ENCODE measurements at regions not wholly inside any gene's neighbourhood (a gene's known extent, or its start where the extent isn't known, plus 50 kb on each side); places are given as distances from the start of the nearest gene placed in this dataset.
"Not testable (repeated sequence)": the region's sequence is repeated elsewhere in the genome, so short reads cannot be mapped to it uniquely, and the experiment has no call there.

DNA sequence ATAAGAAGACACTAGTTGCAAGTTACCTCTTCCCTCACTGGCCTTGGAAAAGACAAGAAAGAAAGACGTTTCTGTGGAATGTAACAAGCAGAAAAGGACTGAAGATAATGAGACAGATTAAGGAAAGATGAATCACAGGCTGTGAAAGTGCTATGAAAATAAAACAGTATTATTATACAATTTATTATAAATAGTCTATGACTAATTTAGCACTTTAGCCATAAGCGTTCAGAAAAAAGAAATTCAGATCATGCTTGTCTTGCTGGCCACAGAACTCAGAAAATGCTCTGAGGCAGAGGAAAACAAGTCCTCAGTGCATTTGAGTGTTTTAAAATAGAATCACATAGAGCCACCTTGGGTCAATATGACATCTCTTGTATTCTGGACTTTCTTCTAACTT, 174.8 kb upstream of the NBPF9 start:
- not testable (repeated sequence) for DNase-seq

DNA sequence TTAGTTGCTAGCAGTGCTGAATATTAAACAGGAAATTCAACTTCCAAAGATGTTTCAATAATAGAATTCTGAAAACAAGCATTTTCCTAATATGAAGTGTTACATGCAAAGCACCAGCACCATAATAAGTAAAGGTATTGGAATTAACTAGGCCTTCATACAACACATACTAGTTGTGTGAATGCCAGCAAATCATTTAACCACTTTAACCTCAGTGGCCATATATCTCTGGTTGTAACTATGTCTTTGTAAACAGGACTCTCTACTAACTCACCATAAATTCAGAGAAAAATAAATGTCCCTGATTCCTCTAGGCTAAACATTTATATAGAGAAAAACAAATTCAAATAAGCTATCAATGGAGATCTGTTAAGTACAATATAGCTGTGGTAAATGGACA, 175.7 kb upstream of the NBPF9 start:
- not testable (repeated sequence) for ATAC-seq, DNase-seq

More for the DNA sequence above, 174.8 kb upstream of the NBPF9 start:
- ATAC-seq = not testable (repeated sequence)

GRCh38 chr1:149279512-149279911, 176.2 kb upstream of the NBPF9 start:
- ATAC-seq, DNase-seq: not testable (repeated sequence)

GRCh38 chr1:149284773-149285172, 181.4 kb upstream of the NBPF9 start:
- DNase-seq, ATAC-seq: not testable (repeated sequence)

GRCh38 chr1:149285205-149285604, 181.9 kb upstream of the NBPF9 start:
- ATAC-seq, DNase-seq: not testable (repeated sequence)

- DNase-seq (peak; percentile 4), ATAC-seq (peak; percentile 86)
Measured at GRCh38 chr1:149285638-149286037, 182.3 kb upstream of the NBPF9 start.

- not testable (repeated sequence) for DNase-seq
- ATAC-seq = peak; percentile 59
Measured at GRCh38 chr1:149288580-149288979, 185.2 kb upstream of the NBPF9 start.

DNA sequence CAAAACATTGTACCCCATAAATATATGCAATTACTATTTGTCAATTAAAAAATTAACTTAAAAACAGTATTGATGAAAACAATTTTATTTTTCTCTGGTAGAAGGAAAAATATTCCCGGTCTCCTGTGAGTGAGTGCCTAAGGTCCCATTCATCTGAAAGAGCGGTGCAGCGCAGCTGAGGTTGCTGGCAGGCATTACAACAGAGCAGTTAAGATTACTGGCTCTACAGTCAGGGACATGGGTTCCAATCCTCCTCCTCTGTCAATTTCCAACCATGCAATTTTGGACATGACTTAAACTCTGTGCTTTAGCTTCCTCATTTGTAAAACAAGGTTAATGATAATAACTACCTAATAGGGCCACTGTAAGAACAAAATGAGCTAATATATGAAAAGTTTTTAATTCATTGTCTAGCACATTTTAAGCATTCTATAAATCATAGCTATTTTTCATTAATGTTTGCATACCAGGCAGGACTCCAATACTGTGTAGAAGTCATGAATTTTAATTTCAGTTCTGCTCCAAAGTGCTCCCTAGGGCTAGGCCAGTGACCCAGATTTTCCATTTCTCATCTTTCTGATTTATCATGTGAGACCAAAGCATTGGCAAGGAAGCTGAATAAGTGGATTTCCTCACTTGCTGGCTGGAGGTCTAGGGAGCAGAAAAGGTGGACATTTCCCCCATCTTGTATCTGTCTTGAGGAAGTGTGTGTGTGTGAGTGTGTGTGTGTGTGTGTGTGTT, 174.2 kb upstream of the NBPF19 start:
- ATAC-seq, DNase-seq: not testable (repeated sequence)

DNA sequence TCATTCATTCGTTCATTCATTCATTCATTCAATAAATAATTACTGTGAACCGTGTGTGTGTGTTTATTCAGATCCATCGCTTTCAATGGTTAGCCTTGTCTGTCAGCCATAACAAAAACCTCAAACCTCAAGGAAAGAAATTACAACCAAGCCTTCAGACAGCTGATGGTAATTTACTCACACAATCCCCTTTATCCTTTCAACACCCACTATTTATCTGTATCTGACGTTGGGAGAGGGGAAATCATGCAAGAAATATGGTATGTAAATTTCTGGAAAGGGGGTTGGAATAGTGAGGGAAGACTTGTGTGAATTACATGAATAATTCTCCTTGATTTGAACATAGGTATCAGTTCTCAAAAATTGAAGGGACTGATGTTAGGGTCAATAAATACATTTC, 173.6 kb upstream of the NBPF19 start:
- not testable (repeated sequence) for ATAC-seq

GRCh38 chr1:149304796-149305195, 170.0 kb upstream of the NBPF19 start:
- DNase-seq = not testable (repeated sequence)
- ATAC-seq = peak; percentile 68

More for the DNA sequence above, 173.6 kb upstream of the NBPF19 start:
- DNase-seq = not testable (repeated sequence)

GRCh38 chr1:149307640-149308039, 167.2 kb upstream of the NBPF19 start:
- DNase-seq, ATAC-seq: not testable (repeated sequence)

GRCh38 chr1:149314921-149315320, 159.9 kb upstream of the NBPF19 start:
- DNase-seq, ATAC-seq: not testable (repeated sequence)

DNA sequence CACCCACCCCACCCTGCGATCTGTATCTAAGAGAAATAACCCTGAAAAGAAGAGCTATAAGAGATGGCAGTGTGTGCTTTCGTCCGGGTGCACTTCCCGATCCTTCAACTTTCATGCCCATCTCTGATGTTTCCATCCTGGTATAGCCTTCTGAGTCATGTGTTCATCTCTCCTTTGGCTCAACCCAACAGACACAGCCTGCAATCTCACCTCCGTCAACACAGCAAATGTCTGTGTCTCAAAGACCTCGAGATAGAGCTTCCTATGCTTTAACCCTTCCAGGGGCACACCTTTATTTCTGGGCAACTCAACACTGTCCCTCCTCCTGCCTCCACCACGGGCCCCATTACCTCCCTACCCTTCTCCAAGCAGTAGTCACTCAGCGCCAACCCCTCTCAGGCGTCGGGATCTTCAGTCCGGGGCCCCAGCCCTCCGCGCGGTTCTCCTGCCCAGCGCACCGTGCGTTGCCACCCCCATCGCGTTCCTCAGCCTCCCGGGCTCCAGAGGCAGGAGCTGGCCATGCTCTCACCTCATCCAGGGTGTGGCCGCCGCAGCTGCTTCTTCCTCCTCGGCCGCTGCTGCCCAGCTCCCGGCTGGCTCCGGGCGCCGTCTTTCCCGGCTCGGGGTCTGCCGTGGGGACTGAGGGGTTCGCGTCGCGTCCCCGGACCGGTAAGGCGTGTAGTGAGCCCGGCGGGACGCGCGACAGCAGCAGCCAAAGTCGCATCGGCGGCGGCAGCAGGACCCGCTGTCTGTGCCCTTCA, 153.7 kb upstream of the NBPF19 start:
- peak; percentile 43 for ATAC-seq
- not testable (repeated sequence) for DNase-seq

GRCh38 chr1:149321732-149322016, 153.2 kb upstream of the NBPF19 start:
- DNase-seq, ATAC-seq: not testable (repeated sequence)

GRCh38 chr1:149330081-149330335, 144.8 kb upstream of the NBPF19 start:
- not testable (repeated sequence) for ATAC-seq, DNase-seq

DNA sequence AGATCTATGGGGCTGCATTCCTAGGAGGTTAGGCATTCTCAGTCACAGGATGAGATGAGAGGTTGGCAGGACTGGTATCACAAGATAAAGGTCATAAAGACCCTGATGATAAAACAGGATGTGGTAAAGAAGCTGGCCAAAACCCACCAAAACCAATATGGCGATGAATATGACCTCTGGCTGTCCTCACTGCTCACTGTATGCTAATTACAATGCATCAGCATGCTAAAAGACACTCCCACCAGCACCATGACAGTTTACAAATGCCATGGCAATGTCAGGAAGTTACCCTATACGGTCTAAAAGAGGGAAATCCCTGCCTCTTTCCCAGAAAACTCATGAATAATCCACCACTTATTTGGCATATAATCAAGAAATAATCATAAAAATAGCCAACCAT, 138.8 kb upstream of the NBPF19 start:
- not testable (repeated sequence) for ATAC-seq, DNase-seq

DNA sequence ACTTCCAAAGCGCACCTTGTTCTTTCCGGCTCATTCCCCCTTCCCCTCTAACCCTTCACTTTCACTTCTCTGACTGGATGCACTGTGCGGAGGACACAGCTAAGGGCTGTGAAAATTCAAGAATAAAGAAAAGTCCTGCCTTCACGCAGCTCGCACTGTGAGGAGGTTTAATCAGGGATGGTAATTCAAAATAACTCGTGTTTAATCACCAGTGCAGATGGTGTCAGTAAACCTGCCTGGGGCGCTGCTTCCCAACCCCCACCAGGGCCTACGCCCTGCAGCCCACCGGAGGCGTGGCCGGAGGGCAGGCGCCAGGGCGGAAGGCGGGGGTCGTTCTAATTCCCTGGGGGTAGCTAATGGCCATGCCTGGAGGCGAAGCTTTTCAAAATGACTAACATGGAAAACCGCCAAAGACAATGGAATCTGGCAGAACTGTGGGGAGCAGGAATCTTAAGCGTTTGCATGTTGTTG, 136.6 kb upstream of the NBPF19 start:
- DNase-seq = not testable (repeated sequence)

GRCh38 chr1:149338698-149339097, 136.1 kb upstream of the NBPF19 start:
- ATAC-seq, DNase-seq: not testable (repeated sequence)

More for the DNA sequence above, 136.6 kb upstream of the NBPF19 start:
- ATAC-seq = not testable (repeated sequence)

GRCh38 chr1:149349448-149349847, 125.4 kb upstream of the NBPF19 start:
- not testable (repeated sequence) for ATAC-seq, DNase-seq

GRCh38 chr1:149352205-149352604, 122.6 kb upstream of the NBPF19 start:
- not testable (repeated sequence) for ATAC-seq, DNase-seq

GRCh38 chr1:149354579-149354978, 120.3 kb upstream of the NBPF19 start:
- DNase-seq, ATAC-seq: not testable (repeated sequence)

DNA sequence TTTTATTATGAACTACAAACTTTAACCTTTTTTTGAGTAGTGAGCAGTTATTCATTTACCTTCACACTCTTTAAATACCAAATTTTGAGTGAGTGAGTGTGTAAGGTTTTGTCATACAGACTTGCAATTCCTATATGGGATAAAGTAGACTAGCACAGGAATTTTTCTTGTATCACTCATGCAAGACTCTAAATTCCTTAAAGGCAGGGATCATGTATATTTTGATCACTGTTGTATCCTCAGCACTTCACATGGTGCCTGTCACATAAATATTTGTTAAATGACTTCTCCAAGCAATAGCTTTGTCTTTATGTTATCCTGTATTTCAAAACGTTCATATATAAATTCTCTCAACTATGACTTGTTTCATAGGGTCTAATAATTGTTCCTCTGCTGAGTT, 119.1 kb upstream of the NBPF19 start:
- not testable (repeated sequence) for ATAC-seq, DNase-seq

- DNase-seq, ATAC-seq: not testable (repeated sequence)
Measured at GRCh38 chr1:149356152-149356551, 118.7 kb upstream of the NBPF19 start.

Data from stimulated activated naive CD8-positive, alpha-beta T cell treated with anti-CD3 and anti-CD28 coated beads, Interleukin-15, Interleukin-2, amounts not matched to agents 100 U/mL and 50 U/mL, for 24 hours (primary cell).